GM12874 (cell line): ENCODE measurements at regions not wholly inside any gene's neighbourhood (a gene's known extent, or its start where the extent isn't known, plus 50 kb on each side); places are given as distances from the start of the nearest gene placed in this dataset.

Experiments used
- TF ChIP-seq, protein P1 (sequence below): IDR thresholded peaks from 2 replicates; pipeline ENCODE4 v1.5.1; 2011; ENCODE audit warnings: low read depth, mild to moderate bottlenecking, control low read depth, low read length, moderate library complexity; ENCODE audit not compliant: insufficient read depth

DNA sequence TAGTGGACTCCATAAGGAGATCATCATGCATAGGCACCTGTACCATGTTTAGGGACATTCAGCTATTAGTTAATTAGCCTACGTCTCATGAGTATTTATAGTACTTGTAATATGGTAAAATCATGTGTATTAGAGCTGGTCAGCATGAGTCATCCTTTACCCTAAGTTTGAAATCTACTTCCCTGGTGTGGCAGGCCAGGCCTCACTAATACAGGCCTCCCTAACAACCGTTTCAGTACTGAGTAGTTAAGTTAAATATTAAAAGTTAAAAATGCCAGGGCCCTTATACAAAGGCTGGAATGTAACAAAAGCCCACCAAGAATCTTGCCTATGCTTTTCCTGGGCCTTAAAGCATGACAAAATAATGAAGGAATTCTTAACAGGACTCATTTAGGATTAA lies 356.3 kb upstream of the DPYD start:
- TF ChIP-seq, protein P1, sequence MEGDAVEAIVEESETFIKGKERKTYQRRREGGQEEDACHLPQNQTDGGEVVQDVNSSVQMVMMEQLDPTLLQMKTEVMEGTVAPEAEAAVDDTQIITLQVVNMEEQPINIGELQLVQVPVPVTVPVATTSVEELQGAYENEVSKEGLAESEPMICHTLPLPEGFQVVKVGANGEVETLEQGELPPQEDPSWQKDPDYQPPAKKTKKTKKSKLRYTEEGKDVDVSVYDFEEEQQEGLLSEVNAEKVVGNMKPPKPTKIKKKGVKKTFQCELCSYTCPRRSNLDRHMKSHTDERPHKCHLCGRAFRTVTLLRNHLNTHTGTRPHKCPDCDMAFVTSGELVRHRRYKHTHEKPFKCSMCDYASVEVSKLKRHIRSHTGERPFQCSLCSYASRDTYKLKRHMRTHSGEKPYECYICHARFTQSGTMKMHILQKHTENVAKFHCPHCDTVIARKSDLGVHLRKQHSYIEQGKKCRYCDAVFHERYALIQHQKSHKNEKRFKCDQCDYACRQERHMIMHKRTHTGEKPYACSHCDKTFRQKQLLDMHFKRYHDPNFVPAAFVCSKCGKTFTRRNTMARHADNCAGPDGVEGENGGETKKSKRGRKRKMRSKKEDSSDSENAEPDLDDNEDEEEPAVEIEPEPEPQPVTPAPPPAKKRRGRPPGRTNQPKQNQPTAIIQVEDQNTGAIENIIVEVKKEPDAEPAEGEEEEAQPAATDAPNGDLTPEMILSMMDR: no peak

GRCh38 chr1:98276514-98276913 lies 355.7 kb upstream of the DPYD start:
- TF ChIP-seq, protein P1: no peak

DNA sequence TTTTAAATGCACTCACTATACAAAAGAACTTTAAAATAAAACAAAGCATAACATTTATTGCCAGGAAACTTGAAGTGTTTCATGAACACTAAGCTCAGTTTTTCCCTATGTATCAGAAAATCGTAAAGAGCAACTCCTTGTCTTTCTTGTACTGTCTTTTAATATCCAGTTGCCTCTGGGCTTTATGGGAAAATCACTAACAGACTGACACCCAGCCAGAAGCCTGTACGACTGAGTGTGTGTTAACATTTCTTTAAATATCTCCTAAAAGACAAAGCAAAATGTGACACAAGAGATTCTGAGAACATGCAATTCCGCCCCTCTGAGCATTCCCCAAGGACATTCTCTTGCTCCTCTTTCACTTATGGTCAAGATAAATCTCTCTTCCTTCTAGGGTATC lies 347.5 kb upstream of the DPYD start:
- TF ChIP-seq, protein P1: no peak

DNA sequence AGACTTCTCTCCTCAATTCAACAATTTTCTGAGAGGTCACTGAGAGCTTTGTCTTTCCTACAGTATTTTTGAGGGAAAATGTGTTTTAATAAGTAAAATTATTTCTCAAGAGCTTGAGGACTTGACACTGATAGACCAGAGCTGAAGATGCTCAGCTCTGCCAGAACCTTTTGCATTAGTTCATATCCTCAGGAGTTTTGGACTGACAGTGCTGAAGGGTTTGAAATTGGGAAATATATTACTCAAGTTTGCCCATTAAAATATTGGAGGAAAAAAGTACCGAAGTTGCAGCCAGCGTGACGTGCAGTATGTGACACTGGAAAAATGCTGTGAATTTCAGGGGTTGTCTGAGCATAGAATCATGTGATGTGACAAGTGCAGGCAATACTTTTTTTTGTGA lies 346.6 kb upstream of the DPYD start:
- TF ChIP-seq, protein P1: no peak

- TF ChIP-seq, protein P1: no peak
These were observed 343.9 kb upstream of the DPYD start for GRCh38 chr1:98264727-98265126.

DNA sequence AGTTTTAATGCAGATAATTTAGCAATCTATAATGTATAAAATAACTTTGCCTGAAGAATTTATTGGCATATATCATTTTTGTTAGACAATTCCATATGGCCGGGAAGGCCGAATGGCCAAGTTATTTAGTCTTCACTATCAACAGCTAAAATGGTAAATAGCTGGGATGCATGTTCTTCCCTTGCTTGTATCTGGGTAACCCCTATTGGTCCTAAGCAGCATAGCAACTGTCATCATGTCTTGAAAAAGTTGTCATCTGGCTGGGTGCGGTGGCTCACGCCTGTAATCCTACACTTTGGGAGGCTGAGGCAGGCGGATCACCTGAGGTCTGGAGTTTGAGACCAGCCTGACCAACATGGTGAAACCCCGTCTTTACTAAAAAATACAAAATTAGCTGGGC lies 340.0 kb upstream of the DPYD start:
- TF ChIP-seq, protein P1: peak; percentile 21; the same call in 1 of the 2 replicates

- TF ChIP-seq, protein P1: no peak
These were observed 339.6 kb upstream of the DPYD start for GRCh38 chr1:98260412-98260811.

DNA sequence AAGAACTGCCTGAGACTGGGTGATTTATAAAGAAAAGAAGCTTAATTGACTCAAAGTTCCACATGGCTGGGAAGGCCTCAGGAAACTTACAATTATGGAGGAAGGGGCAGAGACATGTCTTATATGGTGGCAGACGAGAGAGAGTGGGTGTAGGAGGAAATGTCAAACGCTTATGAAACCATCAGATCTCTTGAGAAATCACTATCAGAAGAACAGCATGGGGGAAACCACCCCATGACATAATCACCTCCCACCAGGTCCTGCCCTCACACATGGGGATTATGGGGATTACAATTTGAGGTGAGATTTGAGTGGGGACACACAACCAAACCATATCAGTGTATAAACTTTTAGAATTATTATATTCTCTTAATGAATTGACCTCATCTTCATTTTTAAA lies 335.9 kb upstream of the DPYD start:
- TF ChIP-seq, protein P1: no peak
